HepG2 (cell line): ENCODE measurements at regions not wholly inside any gene's neighbourhood (a gene's known extent, or its start where the extent isn't known, plus 50 kb on each side); places are given as distances from the start of the nearest gene placed in this dataset.

Experiments
- CREB1 ChIP-seq, 2 experiments: fragments of 450-650 bp in 1 of 2; IDR thresholded peaks; 2 replicates each; pipeline ENCODE4 v1.6.1; 2016 to 2017; ENCODE audit warnings: control low read depth in 1 of 2, mild to moderate bottlenecking in 1 of 2, missing compliant biosample characterization in 1 of 2, missing genetic modification characterization in 1 of 2
- GPN1 ChIP-seq: sonication (generic); formaldehyde crosslinking; IDR thresholded peaks from 2 replicates; pipeline ENCODE4 v1.5.1; 2020; ENCODE audit warnings: missing genetic modification reagents, borderline replicate concordance
- NONO ChIP-seq, 2 experiments: fragments of 450-650 bp in 1 of 2; sonication (generic) in 1 of 2; formaldehyde crosslinking in 1 of 2; IDR thresholded peaks in 1 of 2; conservative IDR thresholded peaks in 1 of 2; 2 replicates each; pipeline versions ENCODE4 v1.6.1 to v1.8.0; 2017 to 2022; ENCODE audit warnings: mild to moderate bottlenecking in 1 of 2, missing genetic modification reagents in 1 of 2, moderate library complexity in 1 of 2
- SALL2 ChIP-seq: sonication (generic); formaldehyde crosslinking; IDR thresholded peaks from 2 replicates; pipeline ENCODE4 v1.8.1; 2023; ENCODE audit warnings: mild to moderate bottlenecking, missing genetic modification reagents, inconsistent platforms
- STAT5B ChIP-seq: sonication (generic); formaldehyde crosslinking; IDR thresholded peaks from 2 replicates; pipeline ENCODE4 v1.4.0; 2020; ENCODE audit warnings: missing genetic modification reagents
- ZBTB34 ChIP-seq: sonication (generic); formaldehyde crosslinking; IDR thresholded peaks from 2 replicates; pipeline ENCODE4 v1.8.0; 2022; ENCODE audit warnings: mild to moderate bottlenecking, missing genetic modification reagents
- ZKSCAN8 ChIP-seq: IDR thresholded peaks from 2 replicates; pipeline ENCODE4 v1.6.1; 2016; ENCODE audit warnings: borderline replicate concordance, missing genetic modification reagents, missing compliant biosample characterization
- ZNF331 ChIP-seq: sonication (generic); formaldehyde crosslinking; IDR thresholded peaks from 2 replicates; pipeline ENCODE4 v1.4.0; 2020; ENCODE audit warnings: missing genetic modification reagents
- TF ChIP-seq, protein P1 (sequence below): sonication (generic); formaldehyde crosslinking; IDR thresholded peaks from 2 replicates; pipeline ENCODE4 v1.4.0; 2020; ENCODE audit warnings: missing genetic modification reagents

- TF ChIP-seq, protein P1, sequence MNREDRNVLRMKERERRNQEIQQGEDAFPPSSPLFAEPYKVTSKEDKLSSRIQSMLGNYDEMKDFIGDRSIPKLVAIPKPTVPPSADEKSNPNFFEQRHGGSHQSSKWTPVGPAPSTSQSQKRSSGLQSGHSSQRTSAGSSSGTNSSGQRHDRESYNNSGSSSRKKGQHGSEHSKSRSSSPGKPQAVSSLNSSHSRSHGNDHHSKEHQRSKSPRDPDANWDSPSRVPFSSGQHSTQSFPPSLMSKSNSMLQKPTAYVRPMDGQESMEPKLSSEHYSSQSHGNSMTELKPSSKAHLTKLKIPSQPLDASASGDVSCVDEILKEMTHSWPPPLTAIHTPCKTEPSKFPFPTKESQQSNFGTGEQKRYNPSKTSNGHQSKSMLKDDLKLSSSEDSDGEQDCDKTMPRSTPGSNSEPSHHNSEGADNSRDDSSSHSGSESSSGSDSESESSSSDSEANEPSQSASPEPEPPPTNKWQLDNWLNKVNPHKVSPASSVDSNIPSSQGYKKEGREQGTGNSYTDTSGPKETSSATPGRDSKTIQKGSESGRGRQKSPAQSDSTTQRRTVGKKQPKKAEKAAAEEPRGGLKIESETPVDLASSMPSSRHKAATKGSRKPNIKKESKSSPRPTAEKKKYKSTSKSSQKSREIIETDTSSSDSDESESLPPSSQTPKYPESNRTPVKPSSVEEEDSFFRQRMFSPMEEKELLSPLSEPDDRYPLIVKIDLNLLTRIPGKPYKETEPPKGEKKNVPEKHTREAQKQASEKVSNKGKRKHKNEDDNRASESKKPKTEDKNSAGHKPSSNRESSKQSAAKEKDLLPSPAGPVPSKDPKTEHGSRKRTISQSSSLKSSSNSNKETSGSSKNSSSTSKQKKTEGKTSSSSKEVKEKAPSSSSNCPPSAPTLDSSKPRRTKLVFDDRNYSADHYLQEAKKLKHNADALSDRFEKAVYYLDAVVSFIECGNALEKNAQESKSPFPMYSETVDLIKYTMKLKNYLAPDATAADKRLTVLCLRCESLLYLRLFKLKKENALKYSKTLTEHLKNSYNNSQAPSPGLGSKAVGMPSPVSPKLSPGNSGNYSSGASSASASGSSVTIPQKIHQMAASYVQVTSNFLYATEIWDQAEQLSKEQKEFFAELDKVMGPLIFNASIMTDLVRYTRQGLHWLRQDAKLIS (CRISPR knock-in tag), result no peak
- TF ChIP-seq ZNF331 (CRISPR knock-in tag) (no peak), CREB1 (IDR thresholded peaks at IDR 0.05) (no peak), CREB1 (CRISPR knock-in tag; IDR thresholded peaks at IDR 0.05) (no peak), ZBTB34 (CRISPR knock-in tag) (no peak), GPN1 (CRISPR knock-in tag) (no peak), NONO (IDR thresholded peaks at IDR 0.05) (no peak), NONO (CRISPR knock-in tag; conservative IDR thresholded peaks at IDR 0.05) (no peak), STAT5B (CRISPR knock-in tag) (no peak), ZKSCAN8 (CRISPR knock-in tag) (no peak), SALL2 (no peak)
Observed at GRCh38 chr5:58239731-58240130, 220.2 kb downstream of the PLK2 start (continued).
